Mucosa of descending colon (tissue), 3 donors: ENCODE measurements at regions not wholly inside any gene's neighbourhood (a gene's known extent, or its start where the extent isn't known, plus 50 kb on each side); places are given as distances from the start of the nearest gene placed in this dataset.

Experiments used
- ATAC-seq: fragments of 200-7000 bp; cut with Tn5 transposase; one replicate; pipeline ENCODE4 v1.9.1; 2020; ENCODE audit warnings: mild to moderate bottlenecking, moderate library complexity
- DNase-seq, 3 donors: peaks; one replicate each; pipeline ENCODE4 v3.0.0-alpha.2; 2020
- H3K36me3 ChIP-seq: fragments of 200-600 bp; one replicate; pipeline ENCODE4 v1.8.0; 2021; ENCODE audit warnings: low read depth, mild to moderate bottlenecking
- H3K4me1 ChIP-seq: fragments of 200-600 bp; one replicate; pipeline ENCODE4 v1.8.0; 2021; ENCODE audit warnings: low read depth, mild to moderate bottlenecking
- H3K4me3 ChIP-seq: fragments of 200-600 bp; one replicate; pipeline ENCODE4 v1.8.0; 2021; ENCODE audit warnings: mild to moderate bottlenecking
- H3K9me3 ChIP-seq: fragments of 200-600 bp; one replicate; pipeline ENCODE4 v1.8.0; 2021; ENCODE audit warnings: mild to moderate bottlenecking
- CTCF ChIP-seq: fragments of 200-600 bp; IDR thresholded peaks from one replicate; pipeline ENCODE4 v1.8.0; 2022; ENCODE audit warnings: antibody characterized with exemption, mild to moderate bottlenecking
- intact Hi-C, 2 donors: fragments of 100-400 bp; cut with DNase I in 1 of 2; cut with micrococcal nuclease in 1 of 2; formaldehyde crosslinking; loops; one replicate each; pipeline versions ENCODE4 v1.11.0 to v1.11.1; 2022; cut with DNase I, micrococcal nuclease
- donor health status: DM: no; HTN: no; CAD: no; lungs with moderate emphysema.
- donor health status: DM: no; HTN: no; CAD: no.
- donor health status: DM: no; HTN: yes; CAD: no.

- intact Hi-C loops: no loop called here
- H3K4me3 ChIP-seq: no peak overlapping the region
- no peaks in the 10 kb centered on the region for H3K4me1 ChIP-seq
- no peak for TF ChIP-seq CTCF
- ATAC-seq: no peak
- no peaks in the 10 kb centered on the region for H3K36me3 ChIP-seq
- H3K9me3 ChIP-seq: no peaks in the 10 kb centered on the region
- DNase-seq: no peak
Measured at GRCh38 chr18:67047334-67047733, 443.4 kb upstream of the CDH19 start.

- H3K4me1 ChIP-seq: no peaks in the 10 kb centered on the region
- no peak for TF ChIP-seq CTCF
- H3K9me3 ChIP-seq: no peaks in the 10 kb centered on the region
- H3K36me3 ChIP-seq: no peaks in the 10 kb centered on the region
- ATAC-seq (no peak), DNase-seq (no peak)
- intact Hi-C loops: no loop called here
- no peak overlapping the region for H3K4me3 ChIP-seq
Measured at GRCh38 chr18:67043276-67043675, 439.4 kb upstream of the CDH19 start.

GRCh38 chr18:67041334-67041733 is 437.4 kb upstream of the CDH19 start:
- no peaks in the 10 kb centered on the region for H3K36me3 ChIP-seq
- H3K9me3 ChIP-seq: no peaks in the 10 kb centered on the region
- no peak for ATAC-seq
- intact Hi-C loops: no loop called here
- DNase-seq: no peak
- no peak for TF ChIP-seq CTCF
- no peaks in the 10 kb centered on the region for H3K4me1 ChIP-seq
- H3K4me3 ChIP-seq: no peak overlapping the region

- TF ChIP-seq CTCF: no peak
- no peak for DNase-seq
- no peaks in the 10 kb centered on the region for H3K9me3 ChIP-seq
- H3K4me3 ChIP-seq: no peak overlapping the region
- no peaks in the 10 kb centered on the region for H3K36me3 ChIP-seq
- ATAC-seq: no peak
- H3K4me1 ChIP-seq: no peaks in the 10 kb centered on the region
- intact Hi-C loops: no loop called here
Measured at GRCh38 chr18:67035026-67035425, 431.1 kb upstream of the CDH19 start.

GRCh38 chr18:67023059-67023458 is 419.2 kb upstream of the CDH19 start:
- ATAC-seq (no peak), DNase-seq (no peak)
- Histone ChIP-seq H3K4me1 (no peaks in the 10 kb centered on the region), H3K9me3 (no peaks in the 10 kb centered on the region), H3K36me3 (no peaks in the 10 kb centered on the region), H3K4me3 (no peak overlapping the region)
- TF ChIP-seq CTCF: no peak
- intact Hi-C loops: no loop called here

GRCh38 chr18:67010919-67011318 is 407.0 kb upstream of the CDH19 start:
- no peak for TF ChIP-seq CTCF
- DNase-seq (no peak), ATAC-seq (no peak)
- H3K4me1 ChIP-seq: no peaks in the 10 kb centered on the region
- no peaks in the 10 kb centered on the region for H3K9me3 ChIP-seq
- H3K36me3 ChIP-seq: no peaks in the 10 kb centered on the region
- intact Hi-C loops: no loop called here
- H3K4me3 ChIP-seq: no peak overlapping the region
